Naive thymus-derived CD4-positive, alpha-beta T cell (primary cell): ENCODE measurements at regions not wholly inside any gene's neighbourhood (a gene's known extent, or its start where the extent isn't known, plus 50 kb on each side); places are given as distances from the start of the nearest gene placed in this dataset.

Experiments used
- ATAC-seq: fragments of 150-1000 bp; cut with Tn5 transposase; 2 replicates; pipeline ENCODE4 v1.10.0; 2021; ENCODE audit warnings: mild to moderate bottlenecking, moderate library complexity
- CTCF ChIA-PET: fragments of 350-600 bp; sonication (Branson Sonifier 250); formaldehyde crosslinking; loops from one replicate; lab custom pipeline; 2021; ENCODE audit warnings: antibody characterized with exemption; lab: Charles Lee
- POLR2A ChIA-PET: fragments of 350-600 bp; sonication (Branson Sonifier 250); formaldehyde crosslinking; loops from one replicate; lab custom pipeline; 2021; ENCODE audit warnings: antibody characterized with exemption, inconsistent platforms; lab: Charles Lee
- DNase-seq, 9 donors: peaks; one replicate each; pipeline versions ENCODE4 v3.0.0 to v3.0.0-alpha.2; 2020 to 2022; ENCODE audit warnings: mixed read lengths in 1 of 9
- H3K27ac ChIP-seq: one replicate; pipeline ENCODE4 v1.7.0; 2013; ENCODE audit warnings: mild to moderate bottlenecking, low read depth, low read length, moderate library complexity
- H3K27me3 ChIP-seq, 2 donors: one replicate each; pipeline ENCODE4 v1.7.0; 2013; ENCODE audit warnings: low read length in 2 of 2, mild to moderate bottlenecking in 2 of 2, moderate library complexity in 2 of 2; ENCODE audit not compliant: control insufficient read depth in 2 of 2, insufficient read depth in 2 of 2
- H3K36me3 ChIP-seq, 3 experiments: 1 replicate in 2 of 3; 2 replicates in 1 of 3; pipeline ENCODE4 v1.7.0; 2013; ENCODE audit warnings: low read length in 3 of 3, mild to moderate bottlenecking in 3 of 3, moderate library complexity in 1 of 3; ENCODE audit not compliant: insufficient read depth in 3 of 3, control insufficient read depth in 2 of 3
- H3K4me1 ChIP-seq, 2 donors: one replicate each; pipeline ENCODE4 v1.7.0; 2013; ENCODE audit warnings: low read length in 2 of 2, mild to moderate bottlenecking in 2 of 2, moderate library complexity in 1 of 2; ENCODE audit not compliant: control insufficient read depth in 2 of 2, insufficient read depth in 2 of 2
- H3K4me3 ChIP-seq: 2 replicates; pipeline ENCODE4 v1.7.0; 2013; ENCODE audit warnings: mild to moderate bottlenecking, low read length
- H3K9me3 ChIP-seq, 3 experiments: 1 replicate in 2 of 3; 2 replicates in 1 of 3; pipeline ENCODE4 v1.7.0; 2013; ENCODE audit warnings: low read length in 3 of 3; ENCODE audit not compliant: control insufficient read depth in 2 of 3
- H3K27ac Mint-ChIP-seq, 9 donors: one replicate each; pipeline ENCODE4 v1.8.0; 2020 to 2022; ENCODE audit warnings: mixed read lengths in 9 of 9, mild to moderate bottlenecking in 8 of 9, moderate library complexity in 5 of 9, inconsistent platforms in 2 of 9
- H3K27me3 Mint-ChIP-seq, 5 donors: one replicate each; pipeline ENCODE4 v1.8.0; 2021 to 2022; ENCODE audit warnings: mixed read lengths in 5 of 5, mild to moderate bottlenecking in 1 of 5
- H3K36me3 Mint-ChIP-seq, 5 donors: one replicate each; pipeline ENCODE4 v1.8.0; 2020 to 2022; ENCODE audit warnings: mixed read lengths in 5 of 5, mild to moderate bottlenecking in 3 of 5, inconsistent platforms in 1 of 5
- H3K4me1 Mint-ChIP-seq, 7 donors: one replicate each; pipeline ENCODE4 v1.8.0; 2020 to 2022; ENCODE audit warnings: mixed read lengths in 7 of 7, mild to moderate bottlenecking in 3 of 7, inconsistent platforms in 1 of 7
- H3K4me3 Mint-ChIP-seq, 10 donors: one replicate each; pipeline ENCODE4 v1.8.0; 2020 to 2022; ENCODE audit warnings: mild to moderate bottlenecking in 10 of 10, mixed read lengths in 10 of 10, moderate library complexity in 6 of 10, inconsistent platforms in 2 of 10
- H3K9me3 Mint-ChIP-seq, 11 donors: one replicate each; pipeline ENCODE4 v1.8.0; 2020 to 2022; ENCODE audit warnings: mixed read lengths in 11 of 11, mild to moderate bottlenecking in 4 of 11, inconsistent platforms in 1 of 11, moderate library complexity in 1 of 11
- intact Hi-C, 2 donors: fragments of 100-400 bp; cut with micrococcal nuclease; formaldehyde crosslinking; loops; one replicate each; pipeline ENCODE4 v1.15.1; 2023

- Mint-ChIP-seq H3K4me1 (no peaks in the 10 kb centered on the region), H3K36me3 (no peaks in the 10 kb centered on the region), H3K4me3 (no peak overlapping the region), H3K27ac (no peak overlapping the region), H3K27me3 (peaks cover 0 to 5% (median 0%) of the 10 kb centered on the region in 5 donors), H3K9me3 (no peaks in the 10 kb centered on the region)
- ChIA-PET CTCF (no interaction called here), POLR2A (no interaction called here)
- ATAC-seq: no peak
- no peaks in the 10 kb centered on the region for H3K27me3 ChIP-seq
- H3K36me3 ChIP-seq: no peaks in the 10 kb centered on the region
- no peak overlapping the region for H3K4me3 ChIP-seq
- DNase-seq: no peak
- H3K4me1 ChIP-seq: no peaks in the 10 kb centered on the region
- no peak overlapping the region for H3K27ac ChIP-seq
- no peaks in the 10 kb centered on the region for H3K9me3 ChIP-seq
- intact Hi-C loops: no loop called here
Measured at GRCh38 chr10:71079761-71080380, 132.5 kb upstream of the UNC5B start.

- intact Hi-C loops: no loop called here
- H3K36me3 ChIP-seq: no peaks in the 10 kb centered on the region
- Mint-ChIP-seq H3K27me3 (peaks cover 0 to 5% (median 0%) of the 10 kb centered on the region in 5 donors), H3K27ac (no peak overlapping the region), H3K4me1 (no peaks in the 10 kb centered on the region), H3K4me3 (no peak overlapping the region), H3K36me3 (no peaks in the 10 kb centered on the region), H3K9me3 (no peaks in the 10 kb centered on the region)
- CTCF ChIA-PET: no interaction called here
- DNase-seq: peak in 1 of 9 donors; percentile 14
- H3K9me3 ChIP-seq: no peaks in the 10 kb centered on the region
- H3K4me3 ChIP-seq: no peak overlapping the region
- POLR2A ChIA-PET: no interaction called here
- no peak for ATAC-seq
- no peaks in the 10 kb centered on the region for H3K27me3 ChIP-seq
- H3K27ac ChIP-seq: no peak overlapping the region
- H3K4me1 ChIP-seq: no peaks in the 10 kb centered on the region
Measured at GRCh38 chr10:71080381-71081228, 131.8 kb upstream of the UNC5B start.

- no peaks in the 10 kb centered on the region for H3K9me3 ChIP-seq
- POLR2A ChIA-PET: no interaction called here
- Mint-ChIP-seq H3K4me1 (no peaks in the 10 kb centered on the region), H3K36me3 (no peaks in the 10 kb centered on the region), H3K27me3 (peaks cover 0 to 5% (median 0%) of the 10 kb centered on the region in 5 donors), H3K27ac (no peak overlapping the region), H3K9me3 (no peaks in the 10 kb centered on the region), H3K4me3 (no peak overlapping the region)
- H3K36me3 ChIP-seq: no peaks in the 10 kb centered on the region
- no peaks in the 10 kb centered on the region for H3K27me3 ChIP-seq
- no peaks in the 10 kb centered on the region for H3K4me1 ChIP-seq
- CTCF ChIA-PET: no interaction called here
- peak in 1 of 9 donors; percentile 8 for DNase-seq
- H3K4me3 ChIP-seq: no peak overlapping the region
- no peak overlapping the region for H3K27ac ChIP-seq
- intact Hi-C loops: no loop called here
- no peak for ATAC-seq
Measured at GRCh38 chr10:71081229-71081560, 131.2 kb upstream of the UNC5B start.

GRCh38 chr10:71081912-71082311 lies 130.5 kb upstream of the UNC5B start:
- no peak overlapping the region for H3K4me3 Mint-ChIP-seq
- intact Hi-C loops: no loop called here
- no peaks in the 10 kb centered on the region for H3K4me1 ChIP-seq
- peaks cover 0 to 5% (median 0%) of the 10 kb centered on the region in 5 donors for H3K27me3 Mint-ChIP-seq
- ChIA-PET CTCF (no interaction called here), POLR2A (no interaction called here)
- no peak for ATAC-seq
- no peaks in the 10 kb centered on the region for H3K4me1 Mint-ChIP-seq
- no peak overlapping the region for H3K27ac ChIP-seq
- H3K27ac Mint-ChIP-seq: no peak overlapping the region
- no peaks in the 10 kb centered on the region for H3K36me3 ChIP-seq
- H3K4me3 ChIP-seq: no peak overlapping the region
- H3K9me3 ChIP-seq: no peaks in the 10 kb centered on the region
- peak in 1 of 9 donors; percentile 13 for DNase-seq
- no peaks in the 10 kb centered on the region for H3K36me3 Mint-ChIP-seq
- H3K9me3 Mint-ChIP-seq: no peaks in the 10 kb centered on the region
- H3K27me3 ChIP-seq: no peaks in the 10 kb centered on the region

- ChIA-PET POLR2A (no interaction called here), CTCF (no interaction called here)
- DNase-seq: no peak
- no peaks in the 10 kb centered on the region for H3K9me3 Mint-ChIP-seq
- no peak overlapping the region for H3K4me3 Mint-ChIP-seq
- intact Hi-C loops: no loop called here
- Histone ChIP-seq H3K36me3 (no peaks in the 10 kb centered on the region), H3K4me3 (no peak overlapping the region), H3K27ac (no peak overlapping the region), H3K4me1 (no peaks in the 10 kb centered on the region), H3K27me3 (no peaks in the 10 kb centered on the region), H3K9me3 (no peaks in the 10 kb centered on the region)
- H3K27me3 Mint-ChIP-seq: peaks cover 0 to 5% (median 0%) of the 10 kb centered on the region in 5 donors
- ATAC-seq: no peak
- H3K36me3 Mint-ChIP-seq: no peaks in the 10 kb centered on the region
- H3K4me1 Mint-ChIP-seq: no peaks in the 10 kb centered on the region
- H3K27ac Mint-ChIP-seq: no peak overlapping the region
Measured at GRCh38 chr10:71082960-71083715, 129.2 kb upstream of the UNC5B start.

- POLR2A ChIA-PET: no interaction called here
- Histone ChIP-seq H3K4me3 (no peak overlapping the region), H3K27ac (no peak overlapping the region)
Measured at GRCh38 chr10:71083716-71083975, 128.7 kb upstream of the UNC5B start.

More at GRCh38 chr10:71083716-71083975, 128.7 kb upstream of the UNC5B start:
- no peaks in the 10 kb centered on the region for H3K4me1 ChIP-seq
- Mint-ChIP-seq H3K36me3 (no peaks in the 10 kb centered on the region), H3K9me3 (no peaks in the 10 kb centered on the region), H3K4me3 (no peak overlapping the region), H3K27me3 (peaks cover 0 to 3% (median 0%) of the 10 kb centered on the region in 5 donors), H3K27ac (no peak overlapping the region), H3K4me1 (no peaks in the 10 kb centered on the region)
- ATAC-seq (no peak), DNase-seq (peak in 2 of 9 donors; percentile 1 to 9)
- no peaks in the 10 kb centered on the region for H3K9me3 ChIP-seq
- H3K36me3 ChIP-seq: no peaks in the 10 kb centered on the region
- no peaks in the 10 kb centered on the region for H3K27me3 ChIP-seq
- intact Hi-C loops: no loop called here
- CTCF ChIA-PET: no interaction called here
